ENCODE measurements at regions not wholly inside any gene's neighbourhood (a gene's known extent, or its start where the extent isn't known, plus 50 kb on each side); places are given as distances from the start of the nearest gene placed in this dataset.

GRCh38 chr7:85471740-85472139 lies 284.9 kb upstream of the SEMA3D start:
- no peak for TF ChIP-seq CTCF (IDR thresholded peaks at IDR 0.05; ENCODE audit: low read length)
- no peak for TF ChIP-seq EZH2 (IDR thresholded peaks at IDR 0.05; ENCODE audit: borderline replicate concordance, low read length)

Measured in OCI-LY1 (cell line).